GM23338 (cell line): ENCODE measurements at regions not wholly inside any gene's neighbourhood (a gene's known extent, or its start where the extent isn't known, plus 50 kb on each side); places are given as distances from the start of the nearest gene placed in this dataset.

Experiments used
- ETS1 ChIP-seq: IDR thresholded peaks from 2 replicates; pipeline ENCODE4 v1.6.1; 2016; ENCODE audit warnings: antibody characterized with exemption
- EZH2 ChIP-seq: fragments of 200-600 bp; sonication (generic); IDR thresholded peaks from one replicate; pipeline ENCODE4 v1.8.0; 2017; ENCODE audit warnings: antibody characterized with exemption, mild to moderate bottlenecking, low read depth; ENCODE audit not compliant: unreplicated experiment
- EZH2phosphoT487 ChIP-seq: fragments of 200-600 bp; sonication (generic); IDR thresholded peaks from one replicate; pipeline ENCODE4 v1.8.1; 2018; ENCODE audit warnings: antibody characterized with exemption; ENCODE audit not compliant: unreplicated experiment
- STAT1 ChIP-seq: IDR thresholded peaks from one replicate; pipeline ENCODE4 v1.6.1; 2016; ENCODE audit warnings: antibody characterized with exemption; ENCODE audit not compliant: unreplicated experiment
- ZNF331 ChIP-seq: fragments of 250-450 bp; sonication (Bioruptor Pico); IDR thresholded peaks from 2 replicates; pipeline ENCODE4 v1.5.0; 2020; ENCODE audit warnings: low read depth, mild to moderate bottlenecking, moderate library complexity
- TF ChIP-seq, protein P1 (sequence below): fragments of 250-450 bp; sonication (Bioruptor Pico); IDR thresholded peaks from 2 replicates; pipeline ENCODE4 v1.5.0; 2020; ENCODE audit warnings: mild to moderate bottlenecking, moderate library complexity
- TF ChIP-seq, protein P2 (sequence below), 2 experiments: fragments of 200-600 bp in 1 of 2; sonication (generic) in 1 of 2; conservative IDR thresholded peaks; 2 replicates each; pipeline versions ENCODE4 v1.5.1 to v1.6.1; 2016 to 2017; ENCODE audit warnings: antibody characterized with exemption in 2 of 2, low read depth in 2 of 2, mild to moderate bottlenecking in 2 of 2, moderate library complexity in 1 of 2

- TF ChIP-seq, protein P1, sequence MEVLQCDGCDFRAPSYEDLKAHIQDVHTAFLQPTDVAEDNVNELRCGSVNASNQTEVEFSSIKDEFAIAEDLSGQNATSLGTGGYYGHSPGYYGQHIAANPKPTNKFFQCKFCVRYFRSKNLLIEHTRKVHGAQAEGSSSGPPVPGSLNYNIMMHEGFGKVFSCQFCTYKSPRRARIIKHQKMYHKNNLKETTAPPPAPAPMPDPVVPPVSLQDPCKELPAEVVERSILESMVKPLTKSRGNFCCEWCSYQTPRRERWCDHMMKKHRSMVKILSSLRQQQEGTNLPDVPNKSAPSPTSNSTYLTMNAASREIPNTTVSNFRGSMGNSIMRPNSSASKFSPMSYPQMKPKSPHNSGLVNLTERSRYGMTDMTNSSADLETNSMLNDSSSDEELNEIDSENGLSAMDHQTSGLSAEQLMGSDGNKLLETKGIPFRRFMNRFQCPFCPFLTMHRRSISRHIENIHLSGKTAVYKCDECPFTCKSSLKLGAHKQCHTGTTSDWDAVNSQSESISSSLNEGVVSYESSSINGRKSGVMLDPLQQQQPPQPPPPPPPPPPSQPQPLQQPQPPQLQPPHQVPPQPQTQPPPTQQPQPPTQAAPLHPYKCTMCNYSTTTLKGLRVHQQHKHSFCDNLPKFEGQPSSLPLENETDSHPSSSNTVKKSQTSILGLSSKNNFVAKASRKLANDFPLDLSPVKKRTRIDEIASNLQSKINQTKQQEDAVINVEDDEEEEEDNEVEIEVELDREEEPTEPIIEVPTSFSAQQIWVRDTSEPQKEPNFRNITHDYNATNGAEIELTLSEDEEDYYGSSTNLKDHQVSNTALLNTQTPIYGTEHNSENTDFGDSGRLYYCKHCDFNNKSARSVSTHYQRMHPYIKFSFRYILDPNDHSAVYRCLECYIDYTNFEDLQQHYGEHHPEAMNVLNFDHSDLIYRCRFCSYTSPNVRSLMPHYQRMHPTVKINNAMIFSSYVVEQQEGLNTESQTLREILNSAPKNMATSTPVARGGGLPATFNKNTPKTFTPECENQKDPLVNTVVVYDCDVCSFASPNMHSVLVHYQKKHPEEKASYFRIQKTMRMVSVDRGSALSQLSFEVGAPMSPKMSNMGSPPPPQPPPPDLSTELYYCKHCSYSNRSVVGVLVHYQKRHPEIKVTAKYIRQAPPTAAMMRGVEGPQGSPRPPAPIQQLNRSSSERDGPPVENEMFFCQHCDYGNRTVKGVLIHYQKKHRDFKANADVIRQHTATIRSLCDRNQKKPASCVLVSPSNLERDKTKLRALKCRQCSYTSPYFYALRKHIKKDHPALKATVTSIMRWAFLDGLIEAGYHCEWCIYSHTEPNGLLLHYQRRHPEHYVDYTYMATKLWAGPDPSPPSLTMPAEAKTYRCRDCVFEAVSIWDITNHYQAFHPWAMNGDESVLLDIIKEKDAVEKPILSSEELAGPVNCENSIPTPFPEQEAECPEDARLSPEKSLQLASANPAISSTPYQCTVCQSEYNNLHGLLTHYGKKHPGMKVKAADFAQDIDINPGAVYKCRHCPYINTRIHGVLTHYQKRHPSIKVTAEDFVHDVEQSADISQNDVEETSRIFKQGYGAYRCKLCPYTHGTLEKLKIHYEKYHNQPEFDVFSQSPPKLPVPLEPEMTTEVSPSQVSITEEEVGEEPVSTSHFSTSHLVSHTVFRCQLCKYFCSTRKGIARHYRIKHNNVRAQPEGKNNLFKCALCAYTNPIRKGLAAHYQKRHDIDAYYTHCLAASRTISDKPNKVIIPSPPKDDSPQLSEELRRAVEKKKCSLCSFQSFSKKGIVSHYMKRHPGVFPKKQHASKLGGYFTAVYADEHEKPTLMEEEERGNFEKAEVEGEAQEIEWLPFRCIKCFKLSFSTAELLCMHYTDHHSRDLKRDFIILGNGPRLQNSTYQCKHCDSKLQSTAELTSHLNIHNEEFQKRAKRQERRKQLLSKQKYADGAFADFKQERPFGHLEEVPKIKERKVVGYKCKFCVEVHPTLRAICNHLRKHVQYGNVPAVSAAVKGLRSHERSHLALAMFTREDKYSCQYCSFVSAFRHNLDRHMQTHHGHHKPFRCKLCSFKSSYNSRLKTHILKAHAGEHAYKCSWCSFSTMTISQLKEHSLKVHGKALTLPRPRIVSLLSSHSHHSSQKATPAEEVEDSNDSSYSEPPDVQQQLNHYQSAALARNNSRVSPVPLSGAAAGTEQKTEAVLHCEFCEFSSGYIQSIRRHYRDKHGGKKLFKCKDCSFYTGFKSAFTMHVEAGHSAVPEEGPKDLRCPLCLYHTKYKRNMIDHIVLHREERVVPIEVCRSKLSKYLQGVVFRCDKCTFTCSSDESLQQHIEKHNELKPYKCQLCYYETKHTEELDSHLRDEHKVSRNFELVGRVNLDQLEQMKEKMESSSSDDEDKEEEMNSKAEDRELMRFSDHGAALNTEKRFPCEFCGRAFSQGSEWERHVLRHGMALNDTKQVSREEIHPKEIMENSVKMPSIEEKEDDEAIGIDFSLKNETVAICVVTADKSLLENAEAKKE (CRISPR knock-in tag): no peak
- no peak for TF ChIP-seq ZNF331
- TF ChIP-seq STAT1: no peak
- no peak for TF ChIP-seq EZH2
- no peak for TF ChIP-seq ETS1
- TF ChIP-seq EZH2phosphoT487: no peak
- TF ChIP-seq, protein P2, sequence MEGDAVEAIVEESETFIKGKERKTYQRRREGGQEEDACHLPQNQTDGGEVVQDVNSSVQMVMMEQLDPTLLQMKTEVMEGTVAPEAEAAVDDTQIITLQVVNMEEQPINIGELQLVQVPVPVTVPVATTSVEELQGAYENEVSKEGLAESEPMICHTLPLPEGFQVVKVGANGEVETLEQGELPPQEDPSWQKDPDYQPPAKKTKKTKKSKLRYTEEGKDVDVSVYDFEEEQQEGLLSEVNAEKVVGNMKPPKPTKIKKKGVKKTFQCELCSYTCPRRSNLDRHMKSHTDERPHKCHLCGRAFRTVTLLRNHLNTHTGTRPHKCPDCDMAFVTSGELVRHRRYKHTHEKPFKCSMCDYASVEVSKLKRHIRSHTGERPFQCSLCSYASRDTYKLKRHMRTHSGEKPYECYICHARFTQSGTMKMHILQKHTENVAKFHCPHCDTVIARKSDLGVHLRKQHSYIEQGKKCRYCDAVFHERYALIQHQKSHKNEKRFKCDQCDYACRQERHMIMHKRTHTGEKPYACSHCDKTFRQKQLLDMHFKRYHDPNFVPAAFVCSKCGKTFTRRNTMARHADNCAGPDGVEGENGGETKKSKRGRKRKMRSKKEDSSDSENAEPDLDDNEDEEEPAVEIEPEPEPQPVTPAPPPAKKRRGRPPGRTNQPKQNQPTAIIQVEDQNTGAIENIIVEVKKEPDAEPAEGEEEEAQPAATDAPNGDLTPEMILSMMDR (conservative IDR thresholded peaks at IDR 0.05; ENCODE audit: low read depth in 2 of 2): no peak
Measured at GRCh38 chr6:141580131-141580530, 552.6 kb upstream of the GJE1 start (continued).
